Panc1 (cell line): ENCODE measurements at regions not wholly inside any gene's neighbourhood (a gene's known extent, or its start where the extent isn't known, plus 50 kb on each side); places are given as distances from the start of the nearest gene placed in this dataset.

Experiments
- ATAC-seq: fragments of 200-7000 bp; cut with Tn5 transposase; 2 replicates; pipeline ENCODE4 v1.9.1; 2020; ENCODE audit warnings: mild to moderate bottlenecking, moderate library complexity
- BruUV-seq: library from RNA; stranded (reverse); fragments of 400-500 nt; replicated peaks from 2 replicates; lab custom pipeline; 2021; lab: Mats Ljungman, UMichigan
- CTCF ChIA-PET: fragments of 300-600 bp; sonication (Branson Sonifier 250); formaldehyde crosslinking; loops from one replicate; lab custom pipeline; 2022; ENCODE audit warnings: antibody characterized with exemption; lab: Charles Lee
- POLR2A ChIA-PET: fragments of 300-600 bp; sonication (Branson Sonifier 250); formaldehyde crosslinking; loops from one replicate; lab custom pipeline; 2022; ENCODE audit warnings: antibody characterized with exemption; lab: Charles Lee
- DNase-seq: peaks from one replicate; pipeline ENCODE4 v3.0.0-alpha.2; 2010; ENCODE audit warnings: low read depth, low spot score
- H3K27ac ChIP-seq: 2 replicates; pipeline ENCODE4 v1.5.1; 2011; ENCODE audit warnings: mild to moderate bottlenecking, low read length, inconsistent platforms
- H3K27me3 ChIP-seq: fragments of 200-500 bp; sonication (Bioruptor generic); 2 replicates; pipeline ENCODE4 v1.6.0; 2014; ENCODE audit warnings: low read length, inconsistent platforms; ENCODE audit not compliant: control insufficient read depth, insufficient read depth
- H3K36me3 ChIP-seq: fragments of 200-500 bp; sonication (Bioruptor generic); 2 replicates; pipeline ENCODE4 v1.5.1; 2014; ENCODE audit warnings: inconsistent platforms, mild to moderate bottlenecking, low read length, moderate library complexity; ENCODE audit not compliant: control insufficient read depth, insufficient read depth
- H3K4me1 ChIP-seq: 2 replicates; pipeline ENCODE4 v1.5.1; 2011; ENCODE audit warnings: inconsistent platforms, mild to moderate bottlenecking, low read length, moderate library complexity; ENCODE audit not compliant: control insufficient read depth, insufficient read depth
- H3K4me3 ChIP-seq, 2 experiments: 2 replicates each; pipeline ENCODE4 v1.5.1; 2011 to 2012; ENCODE audit warnings: low read depth in 2 of 2, low read length in 2 of 2, mild to moderate bottlenecking in 2 of 2, inconsistent platforms in 1 of 2, moderate library complexity in 1 of 2
- H3K9me3 ChIP-seq: fragments of 200-500 bp; sonication (Bioruptor generic); 2 replicates; pipeline ENCODE4 v1.5.1; 2014; ENCODE audit warnings: low read depth, mild to moderate bottlenecking, inconsistent platforms, low read length, moderate library complexity; ENCODE audit not compliant: control insufficient read depth, insufficient read depth
- CTCF ChIP-seq: fragments of 450-650 bp; IDR thresholded peaks from 2 replicates; pipeline ENCODE4 v1.5.1; 2017; ENCODE audit warnings: mild to moderate bottlenecking
- POLR2AphosphoS5 ChIP-seq: IDR thresholded peaks from 2 replicates; pipeline ENCODE4 v1.6.1; 2012; ENCODE audit warnings: mild to moderate bottlenecking, low read depth, low read length, moderate library complexity
- REST ChIP-seq, 2 experiments: IDR thresholded peaks; 2 replicates each; pipeline ENCODE4 v1.6.1; 2011 to 2012; ENCODE audit warnings: low read depth in 2 of 2, control low read depth in 1 of 2, low read length in 1 of 2, mild to moderate bottlenecking in 1 of 2, moderate library complexity in 1 of 2; ENCODE audit not compliant: insufficient read depth in 1 of 2
- SIN3A ChIP-seq: IDR thresholded peaks from 2 replicates; pipeline ENCODE4 v1.6.1; 2012; ENCODE audit warnings: low read depth, mild to moderate bottlenecking, low read length, moderate library complexity, borderline replicate concordance; ENCODE audit not compliant: insufficient read depth
- TCF7L2 ChIP-seq: IDR thresholded peaks from 2 replicates; pipeline ENCODE4 v1.6.1; 2011; ENCODE audit warnings: mild to moderate bottlenecking, low read depth, low read length, inconsistent platforms
- in situ Hi-C: cut with HindIII; loops from 2 replicates; pipeline ENCODE4 v1.10.0; 2016; ENCODE audit warnings: low sequenced_read_pairs, low pct_unique_long_range_greater_than_20kb
- intact Hi-C: fragments of 100-400 bp; cut with micrococcal nuclease; formaldehyde crosslinking; loops from one replicate; pipeline ENCODE4 v1.10.0; 2022; ENCODE audit not compliant: unreplicated experiment

- no peak overlapping the region for H3K4me3 ChIP-seq
- in situ Hi-C loops = no loop called here
These were observed 648.1 kb downstream of the BCL11B start for GRCh38 chr14:98623788-98624415.

GRCh38 chr14:98633380-98633779 lies 638.6 kb downstream of the BCL11B start:
- in situ Hi-C loops = no loop called here
- BruUV-seq = no TSS peak
- POLR2A ChIA-PET = no interaction called here

More at GRCh38 chr14:98623788-98624415, 648.1 kb downstream of the BCL11B start:
- BruUV-seq = no TSS peak
- H3K27me3 ChIP-seq = no peaks in the 10 kb centered on the region
- no peaks in the 10 kb centered on the region for H3K9me3 ChIP-seq
- TF ChIP-seq POLR2AphosphoS5 (no peak), TCF7L2 (no peak), REST (IDR thresholded peaks at IDR 0.05; ENCODE audit: insufficient read depth in 1 of 2, low read depth in 2 of 2, low read length in 1 of 2) (no peak), CTCF (no peak), SIN3A (no peak)
- ATAC-seq (no peak), DNase-seq (no peak)
- POLR2A ChIA-PET = no interaction called here
- intact Hi-C loops = no loop called here
- H3K27ac ChIP-seq = no peak overlapping the region
- no peaks in the 10 kb centered on the region for H3K36me3 ChIP-seq
- CTCF ChIA-PET = no interaction called here
- no peaks in the 10 kb centered on the region for H3K4me1 ChIP-seq

More at GRCh38 chr14:98633380-98633779, 638.6 kb downstream of the BCL11B start:
- CTCF ChIA-PET = no interaction called here
- DNase-seq = no peak
- TF ChIP-seq TCF7L2 (no peak), SIN3A (no peak), REST (IDR thresholded peaks at IDR 0.05; ENCODE audit: insufficient read depth in 1 of 2, low read depth in 2 of 2, low read length in 1 of 2) (no peak), POLR2AphosphoS5 (no peak), CTCF (no peak)
- no peak overlapping the region for H3K4me3 ChIP-seq
- no peaks in the 10 kb centered on the region for H3K4me1 ChIP-seq
- ATAC-seq = no peak
- H3K9me3 ChIP-seq = no peaks in the 10 kb centered on the region
- intact Hi-C loops = no loop called here
- no peaks in the 10 kb centered on the region for H3K36me3 ChIP-seq
- H3K27me3 ChIP-seq = no peaks in the 10 kb centered on the region
- no peak overlapping the region for H3K27ac ChIP-seq
